ENCODE measurements at regions not wholly inside any gene's neighbourhood (a gene's known extent, or its start where the extent isn't known, plus 50 kb on each side); places are given as distances from the start of the nearest gene placed in this dataset.

GRCh38 chr14:101135796-101136742, 232.5 kb upstream of the RTL1 start:
- TF ChIP-seq CTCF (conservative IDR thresholded peaks at IDR 0.05) (no peak), ZFX (IDR thresholded peaks at IDR 0.05) (no peak)
